Heart left ventricle (tissue), 16 donors: ENCODE measurements at regions not wholly inside any gene's neighbourhood (a gene's known extent, or its start where the extent isn't known, plus 50 kb on each side); places are given as distances from the start of the nearest gene placed in this dataset.

Experiments
- ATAC-seq, 4 donors: fragments of 200-7000 bp; cut with Tn5 transposase; one replicate each; pipeline ENCODE4 v1.9.1; 2020 to 2022; ENCODE audit warnings: moderate library complexity in 4 of 4, mild to moderate bottlenecking in 3 of 4, moderate number of reproducible peaks in 1 of 4
- DNase-seq, 5 donors: peaks; one replicate each; pipeline ENCODE4 v3.0.0-alpha.2; 2020
- H3K27ac ChIP-seq, 12 donors: fragments of 200-600 bp; sonication (generic) in 4 of 12; one replicate each; pipeline versions ENCODE4 v1.5.0 to v1.8.0; 2016 to 2022; ENCODE audit warnings: mild to moderate bottlenecking in 2 of 12
- H3K27me3 ChIP-seq, 9 donors: fragments of 200-600 bp; sonication (generic) in 2 of 9; one replicate each; pipeline versions ENCODE4 v1.5.1 to v1.8.0; 2016 to 2022; ENCODE audit warnings: mild to moderate bottlenecking in 3 of 9
- H3K36me3 ChIP-seq, 9 donors: fragments of 200-600 bp; sonication (generic) in 2 of 9; one replicate each; pipeline versions ENCODE4 v1.5.0 to v1.8.0; 2018 to 2022; ENCODE audit warnings: mild to moderate bottlenecking in 2 of 9
- H3K4me1 ChIP-seq, 12 donors: fragments of 200-600 bp; sonication (generic) in 4 of 12; one replicate each; pipeline versions ENCODE4 v1.5.0 to v1.8.0; 2016 to 2022; ENCODE audit warnings: mild to moderate bottlenecking in 3 of 12
- H3K4me3 ChIP-seq, 12 donors: fragments of 200-600 bp; sonication (generic) in 4 of 12; one replicate each; pipeline versions ENCODE4 v1.5.0 to v1.8.0; 2017 to 2022; ENCODE audit warnings: mild to moderate bottlenecking in 9 of 12, moderate library complexity in 4 of 12
- H3K9me3 ChIP-seq, 12 donors: fragments of 200-600 bp; sonication (generic) in 4 of 12; one replicate each; pipeline versions ENCODE4 v1.5.0 to v1.8.0; 2016 to 2022; ENCODE audit warnings: mild to moderate bottlenecking in 1 of 12
- CTCF ChIP-seq, 12 donors: fragments of 200-600 bp; sonication (generic) in 4 of 12; IDR thresholded peaks; one replicate each; pipeline versions ENCODE4 v1.5.0 to v1.8.0; 2018 to 2022; ENCODE audit warnings: antibody characterized with exemption in 12 of 12, mild to moderate bottlenecking in 5 of 12
- POLR2A ChIP-seq, 2 donors: fragments of 450-650 bp; IDR thresholded peaks; one replicate each; pipeline ENCODE4 v1.6.1; 2017; ENCODE audit warnings: antibody characterized with exemption in 2 of 2, mild to moderate bottlenecking in 2 of 2, moderate library complexity in 2 of 2
- WGBS, 4 donors: extraction: QIAGEN DNeasy Blood & Tissue Kit in 2 of 4; methylation state at CpG; one replicate each; pipeline versions ENCODE4 v1.1.5 to v1.1.7; 2013 to 2018; 5-methylcytosine and 5-hydroxymethylcytosine counted together
- intact Hi-C, 10 donors: fragments of 100-400 bp; cut with DNase I; formaldehyde crosslinking; loops; one replicate each; pipeline versions ENCODE4 v1.11.1 to v1.14.2; 2022
- donor health status: ischemic (EF 13 %, LVEDD 7.1; RV severe dilation, severe dysfunction).
- donor health status: healthy with polysubstance abuse.
- donor health status: DM: no; HTN: yes; CAD: no.
- donor health status: DM: no; HTN: no; CAD: no.
- donor health status: ischemic (EF 25% LVEDD 6.9; RV normal size, moderate dysfunction).
- donor health status: ischemic (EF 25% LVEDD 5.7; RV mildly dilated, moderate dysfunction).
- donor health status: healthy.
- donor health status: DM: yes; HTN: yes; CAD: no.
- donor health status: ischemic (EF 35%, LVEDD 5.7; RV mildly dilated, moderate dysfunction).
- donor health status: nonischemic (EF 11% LVEDD 7.7; RV severe dilation, severe dysfunction).
- donor health status: DM: yes; HTN: yes; CAD: no.
- donor health status: PGD.
- donor health status: ischemic (EF 29% LVEDD 5.4; RV normal size, mild dysfunction).
- donor health status: nonischemic (EF 23%, LVEDD 6.1; RV moderate dilation, normal function).

GRCh38 chr1:229943148-229943714, 123.8 kb upstream of the GALNT2 start:
- no peaks in the 10 kb centered on the region for H3K9me3 ChIP-seq
- H3K4me3 ChIP-seq, result no peak overlapping the region
- ATAC-seq (no peak), DNase-seq (no peak)
- H3K4me1 ChIP-seq, result no peaks in the 10 kb centered on the region
- WGBS, 4 donors, result 84 to 92% (median 86%) methylated on average over 7 of the region's 7 CpGs
- H3K27ac ChIP-seq, result no peak overlapping the region
- TF ChIP-seq POLR2A (IDR thresholded peaks at IDR 0.05) (no peak), CTCF (IDR thresholded peaks at IDR 0.05) (no peak)
- H3K36me3 ChIP-seq, result no peaks in the 10 kb centered on the region
- no peaks in the 10 kb centered on the region for H3K27me3 ChIP-seq
- intact Hi-C loops, result no loop called here

GRCh38 chr1:229943988-229944743, 122.9 kb upstream of the GALNT2 start:
- intact Hi-C loops, result no loop called here
- TF ChIP-seq CTCF (IDR thresholded peaks at IDR 0.05), result no peak
- no peak for TF ChIP-seq POLR2A (IDR thresholded peaks at IDR 0.05)
- Histone ChIP-seq H3K36me3 (no peaks in the 10 kb centered on the region), H3K27me3 (no peaks in the 10 kb centered on the region), H3K4me1 (no peaks in the 10 kb centered on the region), H3K27ac (no peak overlapping the region), H3K9me3 (no peaks in the 10 kb centered on the region), H3K4me3 (no peak overlapping the region)
- ATAC-seq, result no peak
- WGBS, 4 donors, result 88 to 94% (median 88%) methylated on average over 19 to 29 of the region's 29 CpGs
- DNase-seq, result no peak

DNA sequence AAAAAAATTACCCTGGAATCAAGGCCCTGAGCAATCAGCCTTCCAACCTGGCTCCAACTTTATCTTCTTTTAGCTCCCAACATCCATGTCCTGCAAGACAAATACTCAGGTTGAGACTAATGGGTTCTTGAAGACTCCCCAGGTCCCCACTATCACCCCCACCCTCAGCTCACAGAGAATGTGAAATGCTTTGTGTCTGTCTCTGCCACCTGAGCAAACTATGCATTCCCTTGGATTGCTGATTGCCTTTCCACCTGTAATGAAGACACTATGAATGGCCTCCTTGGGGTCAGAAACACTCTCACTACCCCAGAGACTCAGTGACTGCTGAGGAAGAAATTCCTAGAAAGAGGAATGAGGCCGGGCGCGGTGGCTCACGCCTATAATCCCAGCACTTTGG, 121.2 kb upstream of the GALNT2 start:
- H3K4me1 ChIP-seq, result no peaks in the 10 kb centered on the region
- 91 to 97% (median 95%) methylated on average over 4 of the region's 4 CpGs for WGBS, 4 donors
- no peak for DNase-seq
- ATAC-seq, result no peak
- H3K9me3 ChIP-seq, result no peaks in the 10 kb centered on the region
- H3K27me3 ChIP-seq, result no peaks in the 10 kb centered on the region
- intact Hi-C loops, result no loop called here
- no peak overlapping the region for H3K27ac ChIP-seq
- TF ChIP-seq POLR2A (IDR thresholded peaks at IDR 0.05) (no peak), CTCF (IDR thresholded peaks at IDR 0.05) (no peak)
- no peaks in the 10 kb centered on the region for H3K36me3 ChIP-seq
- H3K4me3 ChIP-seq, result no peak overlapping the region

- DNase-seq (no peak), ATAC-seq (no peak)
- intact Hi-C loops, result no loop called here
- Histone ChIP-seq H3K4me3 (no peak overlapping the region), H3K27ac (no peak overlapping the region), H3K36me3 (no peaks in the 10 kb centered on the region), H3K27me3 (no peaks in the 10 kb centered on the region), H3K9me3 (no peaks in the 10 kb centered on the region), H3K4me1 (no peaks in the 10 kb centered on the region)
- TF ChIP-seq CTCF (IDR thresholded peaks at IDR 0.05) (no peak), POLR2A (IDR thresholded peaks at IDR 0.05) (no peak)
- WGBS, 4 donors, result 82 to 90% (median 84%) methylated on average over 3 of the region's 3 CpGs
Measured at GRCh38 chr1:229947968-229948367, 119.1 kb upstream of the GALNT2 start.
